Astrocyte (in vitro differentiated cells and primary cell): ENCODE measurements at regions not wholly inside any gene's neighbourhood (a gene's known extent, or its start where the extent isn't known, plus 50 kb on each side); places are given as distances from the start of the nearest gene placed in this dataset.

Experiments used
- DNase-seq: peaks from one replicate; pipeline ENCODE4 v3.0.0-alpha.2; 2010; ENCODE audit warnings: low read depth
- FAIRE-seq: peaks from 2 replicates; lab custom pipeline; 2011; peaks lifted over from hg19 to GRCh38; lab: Jason Lieb, UNC
- H2AFZ ChIP-seq: 2 replicates; pipeline ENCODE4 v1.6.0; 2012; ENCODE audit warnings: low read depth, low read length, inconsistent platforms
- H3K27ac ChIP-seq: 2 replicates; pipeline ENCODE4 v1.5.1; 2011; ENCODE audit warnings: low read depth, low read length, inconsistent platforms
- H3K27me3 ChIP-seq: 2 replicates; pipeline ENCODE4 v1.6.0; 2011; ENCODE audit warnings: low read length, inconsistent platforms; ENCODE audit not compliant: insufficient read depth
- H3K36me3 ChIP-seq: 2 replicates; pipeline ENCODE4 v1.5.1; 2011; ENCODE audit warnings: low read length, inconsistent platforms; ENCODE audit not compliant: insufficient read depth
- H3K4me1 ChIP-seq: 2 replicates; pipeline ENCODE4 v1.5.1; 2011; ENCODE audit warnings: low read length, inconsistent platforms; ENCODE audit not compliant: insufficient read depth
- H3K4me2 ChIP-seq: 2 replicates; pipeline ENCODE4 v1.6.0; 2012; ENCODE audit warnings: low read length, inconsistent platforms
- H3K4me3 ChIP-seq: 2 replicates; pipeline ENCODE4 v1.5.1; 2011; ENCODE audit warnings: low read depth, mild to moderate bottlenecking, low read length, inconsistent platforms; ENCODE audit not compliant: insufficient read depth
- H3K79me2 ChIP-seq: 2 replicates; pipeline ENCODE4 v1.6.0; 2012; ENCODE audit warnings: mild to moderate bottlenecking, low read length, inconsistent platforms; ENCODE audit not compliant: insufficient read depth
- H3K9ac ChIP-seq: 2 replicates; pipeline ENCODE4 v1.6.0; 2012; ENCODE audit warnings: mild to moderate bottlenecking, low read length, inconsistent platforms
- H3K9me3 ChIP-seq: 2 replicates; pipeline ENCODE4 v1.5.1; 2012; ENCODE audit warnings: low read depth, mild to moderate bottlenecking, low read length, inconsistent platforms; ENCODE audit not compliant: insufficient read depth
- H4K20me1 ChIP-seq: 2 replicates; pipeline ENCODE4 v1.6.0; 2012; ENCODE audit warnings: low read length, inconsistent platforms; ENCODE audit not compliant: insufficient read depth
- H3K27ac Mint-ChIP-seq: one replicate; pipeline ENCODE4 v1.8.0; 2021; ENCODE audit warnings: mild to moderate bottlenecking, mixed read lengths; ENCODE audit not compliant: unreplicated experiment
- H3K27me3 Mint-ChIP-seq: one replicate; pipeline ENCODE4 v1.8.0; 2021; ENCODE audit warnings: low read depth, mixed read lengths; ENCODE audit not compliant: unreplicated experiment
- H3K36me3 Mint-ChIP-seq: one replicate; pipeline ENCODE4 v1.8.0; 2021; ENCODE audit warnings: low read depth, mixed read lengths; ENCODE audit not compliant: unreplicated experiment
- H3K4me1 Mint-ChIP-seq: one replicate; pipeline ENCODE4 v1.8.0; 2021; ENCODE audit warnings: low read depth, mixed read lengths; ENCODE audit not compliant: unreplicated experiment
- H3K4me3 Mint-ChIP-seq: one replicate; pipeline ENCODE4 v1.8.0; 2021; ENCODE audit warnings: mild to moderate bottlenecking, moderate library complexity, mixed read lengths; ENCODE audit not compliant: unreplicated experiment
- H3K9me3 Mint-ChIP-seq: one replicate; pipeline ENCODE4 v1.8.0; 2021; ENCODE audit warnings: mild to moderate bottlenecking, mixed read lengths; ENCODE audit not compliant: unreplicated experiment
- CTCF ChIP-seq: IDR thresholded peaks from 2 replicates; pipeline ENCODE4 v1.5.1; 2011; ENCODE audit warnings: low read depth, mild to moderate bottlenecking, inconsistent platforms, low read length, moderate library complexity; ENCODE audit not compliant: insufficient read depth
- EZH2 ChIP-seq: IDR thresholded peaks from 2 replicates; pipeline ENCODE4 v1.6.1; 2012; ENCODE audit warnings: mild to moderate bottlenecking, low read length, inconsistent platforms; ENCODE audit not compliant: insufficient read depth

DNA sequence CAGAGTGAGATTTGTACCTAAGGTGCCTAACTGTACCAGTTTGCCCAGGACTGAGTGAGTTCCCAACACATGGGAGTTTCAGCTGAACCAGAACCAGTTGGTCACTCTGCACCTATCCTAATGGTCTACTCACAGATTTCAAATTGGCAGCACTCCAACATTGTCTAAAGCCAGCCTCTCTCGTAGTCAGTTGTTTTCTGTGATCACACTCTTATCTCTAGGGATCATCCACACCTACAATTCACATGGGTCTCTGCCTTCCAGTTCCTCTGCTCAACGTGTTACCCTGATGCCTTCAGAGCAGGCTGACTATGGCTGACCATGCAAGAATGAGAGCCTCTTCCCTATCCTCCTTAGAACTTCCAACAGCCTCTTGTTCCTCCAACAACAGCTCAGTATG is 624.8 kb downstream of the NTRK3 start:
- H3K9me3 Mint-ChIP-seq = peaks cover 6% of the 10 kb centered on the region
- H3K27me3 Mint-ChIP-seq = peaks cover 21% of the 10 kb centered on the region
- H4K20me1 ChIP-seq = no peaks in the 10 kb centered on the region

DNA sequence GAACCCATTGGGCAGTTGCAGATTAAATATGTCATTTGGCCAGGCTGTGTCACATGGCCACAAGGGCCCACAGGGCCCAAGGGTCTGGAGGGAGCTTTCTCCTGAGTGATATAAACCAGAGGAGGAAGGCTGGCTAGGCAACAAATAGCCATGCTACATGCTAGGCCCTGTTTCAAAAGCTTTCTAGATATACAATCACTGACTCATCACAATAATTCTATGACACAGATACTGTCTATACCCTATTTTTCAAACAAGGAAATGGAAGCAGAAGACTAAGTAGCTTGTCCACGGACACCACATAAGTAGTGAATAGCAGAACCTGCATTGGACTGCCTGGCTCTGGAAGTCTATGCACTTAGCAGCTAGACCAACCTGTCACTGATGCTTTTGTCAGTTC is 625.4 kb downstream of the NTRK3 start:
- H3K9me3 ChIP-seq = no peaks in the 10 kb centered on the region
- no peak overlapping the region for H3K27ac ChIP-seq
- H3K9me3 Mint-ChIP-seq = peaks cover 5% of the 10 kb centered on the region

More for the DNA sequence above, 624.8 kb downstream of the NTRK3 start:
- no peak overlapping the region for H3K4me2 ChIP-seq
- H3K4me3 ChIP-seq = no peak overlapping the region
- DNase-seq = no peak
- no peak overlapping the region for H3K9ac ChIP-seq
- H3K79me2 ChIP-seq = no peaks in the 10 kb centered on the region
- no peak overlapping the region for H3K27ac Mint-ChIP-seq
- peaks cover 9% of the 10 kb centered on the region for H3K4me1 Mint-ChIP-seq
- H2AFZ ChIP-seq = no peak overlapping the region
- H3K4me1 ChIP-seq = no peaks in the 10 kb centered on the region
- H3K36me3 ChIP-seq = no peaks in the 10 kb centered on the region
- H3K36me3 Mint-ChIP-seq = no peaks in the 10 kb centered on the region
- H3K9me3 ChIP-seq = no peaks in the 10 kb centered on the region
- H3K27ac ChIP-seq = no peak overlapping the region
- no peaks in the 10 kb centered on the region for H3K27me3 ChIP-seq
- TF ChIP-seq EZH2 = no peak
- no peak for TF ChIP-seq CTCF
- FAIRE-seq = no peak
- H3K4me3 Mint-ChIP-seq = no peak overlapping the region

More for the DNA sequence above, 625.4 kb downstream of the NTRK3 start:
- no peak for DNase-seq
- Histone ChIP-seq H3K27me3 (no peaks in the 10 kb centered on the region), H3K79me2 (no peaks in the 10 kb centered on the region), H3K36me3 (no peaks in the 10 kb centered on the region), H2AFZ (no peak overlapping the region), H3K9ac (no peak overlapping the region), H4K20me1 (no peaks in the 10 kb centered on the region), H3K4me2 (no peak overlapping the region), H3K4me1 (no peaks in the 10 kb centered on the region), H3K4me3 (no peak overlapping the region)
- H3K27ac Mint-ChIP-seq = no peak overlapping the region
- H3K27me3 Mint-ChIP-seq = peaks cover 20% of the 10 kb centered on the region
- H3K4me1 Mint-ChIP-seq = peaks cover 9% of the 10 kb centered on the region
- no peak for FAIRE-seq
- H3K4me3 Mint-ChIP-seq = no peak overlapping the region
- no peaks in the 10 kb centered on the region for H3K36me3 Mint-ChIP-seq
- TF ChIP-seq EZH2 (no peak), CTCF (no peak)
